ENCODE measurements at regions not wholly inside any gene's neighbourhood (a gene's known extent, or its start where the extent isn't known, plus 50 kb on each side); places are given as distances from the start of the nearest gene placed in this dataset.
"Not testable (repeated sequence)": the region's sequence is repeated elsewhere in the genome, so short reads cannot be mapped to it uniquely, and the experiment has no call there.

DNA sequence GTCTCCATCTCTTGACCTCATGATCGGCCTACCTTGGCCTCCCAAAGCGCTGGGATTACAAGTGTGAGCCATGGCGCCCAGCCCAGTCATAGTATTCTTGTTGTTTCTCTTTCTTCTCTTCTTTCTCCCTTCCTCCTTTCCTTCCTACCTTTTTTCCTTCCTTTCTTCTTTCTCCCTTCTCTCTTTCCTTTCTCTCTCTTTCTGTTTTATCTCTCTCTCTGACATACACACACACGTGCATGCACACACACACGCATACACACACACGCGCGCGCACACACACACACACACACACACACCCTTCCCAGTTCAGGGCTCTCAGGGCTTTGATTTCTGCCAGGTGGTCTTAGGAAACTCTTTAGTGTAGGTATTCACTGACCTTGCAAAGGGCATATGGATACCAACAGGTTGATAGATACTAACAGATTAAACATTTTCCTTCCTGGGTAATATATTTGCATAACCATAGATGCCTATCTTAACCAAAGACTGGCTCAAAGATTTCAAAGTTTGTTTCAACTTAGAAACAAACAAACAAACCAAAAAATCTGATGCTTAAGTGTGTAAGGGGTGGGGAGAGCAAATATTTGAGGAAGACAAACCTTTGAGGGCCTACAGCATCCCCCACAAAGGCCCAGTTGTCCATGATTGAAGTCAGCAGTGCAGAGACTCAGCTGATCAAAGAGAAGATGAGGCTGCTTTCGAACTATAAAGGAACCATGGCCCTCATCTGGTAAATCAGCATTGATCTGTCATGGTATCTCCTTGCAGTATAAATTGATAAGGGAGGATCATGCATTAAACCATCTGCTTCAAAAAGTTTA lies 288.2 kb upstream of the SEMA6A start:
- DNase-seq = no peak

DNA sequence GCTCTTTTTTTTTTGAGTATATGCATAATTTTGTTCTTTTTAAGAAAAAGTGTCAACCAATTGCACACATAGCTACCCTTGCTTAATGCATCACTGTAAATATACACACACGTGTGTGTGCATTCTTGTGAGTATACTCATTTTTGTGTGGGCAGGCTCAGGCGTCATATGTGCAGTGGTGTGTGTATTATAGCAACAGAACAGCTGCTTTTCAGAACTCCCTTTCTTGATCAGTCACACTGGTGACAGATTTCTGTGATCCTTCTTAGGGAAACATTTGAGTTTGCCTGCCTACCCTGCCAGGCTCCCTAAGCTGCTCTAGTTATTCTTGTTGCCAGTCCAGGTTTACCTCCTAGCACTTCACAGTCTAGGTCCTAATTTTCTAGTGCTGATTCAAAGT lies 287.0 kb upstream of the SEMA6A start:
- no peak for DNase-seq

DNA sequence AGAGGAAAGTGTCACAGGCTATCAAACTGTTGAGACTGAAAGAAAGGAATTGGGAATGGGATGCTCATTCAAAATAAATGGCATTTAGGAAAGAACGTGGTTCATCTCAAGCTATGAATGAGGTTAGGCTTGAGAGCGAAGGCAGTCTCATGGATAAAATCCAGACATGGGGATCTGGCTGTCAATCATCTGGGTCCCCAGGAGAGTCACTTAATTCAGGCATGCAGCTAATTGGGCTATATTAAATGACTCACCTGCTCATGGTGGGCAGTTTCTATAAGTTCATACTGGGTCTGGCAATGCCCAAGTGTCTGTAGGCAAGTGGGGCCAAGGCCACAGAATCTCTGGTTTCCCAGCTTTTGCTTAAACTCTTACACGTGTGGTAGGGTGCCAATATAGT lies 286.5 kb upstream of the SEMA6A start:
- DNase-seq = no peak

DNA sequence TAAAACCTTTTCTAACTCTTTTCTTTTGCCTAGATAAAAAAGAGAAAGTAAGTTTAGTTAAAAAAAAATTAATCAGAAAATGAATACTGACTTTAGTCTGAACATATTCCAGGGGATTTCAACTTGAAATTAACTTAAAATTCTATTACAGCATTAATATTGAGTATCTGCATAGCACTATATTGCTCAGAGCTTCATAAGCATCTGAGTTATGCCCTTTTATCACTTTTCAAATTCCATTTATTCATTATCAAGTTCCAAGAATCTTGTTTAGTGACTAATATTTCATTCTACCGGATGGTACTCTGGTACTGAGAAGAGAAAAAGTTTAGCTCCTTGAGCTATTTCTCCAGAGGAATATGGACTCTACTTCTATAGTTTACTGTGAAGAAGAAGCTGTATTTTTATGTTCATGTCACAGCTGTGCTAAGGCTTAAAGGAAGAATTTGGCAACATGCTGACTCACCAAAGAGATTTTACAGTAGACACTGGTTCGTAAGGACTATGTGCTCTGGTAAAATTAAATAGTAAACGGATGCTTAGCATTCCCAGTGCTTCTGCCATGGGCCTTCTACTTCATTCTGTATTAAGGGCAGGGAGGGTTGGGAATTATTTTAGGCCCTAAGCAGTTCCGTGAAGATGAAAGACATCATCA lies 285.2 kb upstream of the SEMA6A start:
- no peak for DNase-seq

DNA sequence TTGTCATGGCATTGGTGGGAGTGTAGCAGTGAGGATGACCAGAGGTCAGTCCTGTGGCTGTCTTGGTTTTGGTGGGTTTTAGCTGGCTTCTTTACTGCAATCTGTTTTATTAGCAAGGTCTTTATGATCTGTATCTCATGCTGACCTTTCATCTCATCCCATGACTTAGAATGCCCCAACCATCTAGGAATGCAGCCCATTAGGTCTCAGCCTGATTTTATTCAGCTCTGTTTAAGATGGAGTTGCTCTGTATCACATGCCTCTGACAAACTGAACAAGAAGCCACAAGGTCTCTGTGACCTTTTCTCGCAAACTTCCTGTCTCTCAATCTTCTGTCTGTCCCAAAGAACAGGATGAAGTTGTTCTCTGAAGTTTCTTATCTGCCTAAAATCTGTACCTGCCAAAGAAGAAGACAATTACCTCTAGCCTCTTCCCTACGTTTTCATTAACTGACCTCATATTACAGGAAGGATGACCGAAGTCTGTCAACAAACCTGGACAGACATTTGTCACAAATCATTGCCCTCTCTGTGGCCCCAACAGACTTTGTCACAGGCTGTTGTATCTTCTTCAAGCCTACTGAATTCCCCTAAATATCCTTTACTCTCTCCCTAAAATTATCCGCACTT lies 284.2 kb upstream of the SEMA6A start:
- no peak for DNase-seq

DNA sequence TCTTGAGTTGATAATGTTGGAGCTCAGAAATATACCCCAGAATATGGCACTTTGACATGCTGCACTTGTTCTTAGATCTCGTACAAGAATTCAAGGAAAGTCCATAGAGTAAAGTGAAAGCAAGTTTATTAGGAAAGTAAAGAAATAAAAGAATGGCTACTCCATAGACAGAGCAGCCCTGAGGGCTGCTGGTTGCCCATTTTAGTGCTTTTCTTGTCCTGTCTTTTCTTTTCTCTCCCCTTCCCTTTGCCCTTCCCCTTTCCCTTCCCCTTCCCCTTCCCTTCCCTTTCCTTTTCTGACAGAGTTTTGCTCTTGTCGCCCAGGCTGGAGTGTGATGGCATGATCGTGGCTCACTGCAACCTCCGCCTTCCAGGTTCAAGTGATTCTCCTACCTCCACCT lies 283.4 kb upstream of the SEMA6A start:
- DNase-seq = not testable (repeated sequence)

DNA sequence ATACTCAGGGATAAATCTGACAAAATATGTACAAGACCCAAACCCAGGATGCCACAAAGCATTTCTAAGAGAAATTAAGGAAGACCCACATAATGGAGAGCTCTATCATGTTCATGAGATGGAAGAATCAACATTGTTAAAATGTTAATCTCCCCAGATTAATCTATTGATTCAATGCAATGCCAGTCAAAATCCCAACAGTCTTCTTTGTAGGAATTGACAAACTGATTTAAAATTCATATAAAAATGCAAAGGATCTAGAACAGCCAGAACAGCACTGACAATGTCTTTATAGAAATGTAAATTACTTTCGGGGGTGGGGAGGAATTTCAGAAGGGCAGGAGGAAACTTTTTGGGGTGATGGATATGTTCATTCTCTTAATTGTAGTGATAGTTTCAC lies 281.6 kb upstream of the SEMA6A start:
- no peak for DNase-seq

DNA sequence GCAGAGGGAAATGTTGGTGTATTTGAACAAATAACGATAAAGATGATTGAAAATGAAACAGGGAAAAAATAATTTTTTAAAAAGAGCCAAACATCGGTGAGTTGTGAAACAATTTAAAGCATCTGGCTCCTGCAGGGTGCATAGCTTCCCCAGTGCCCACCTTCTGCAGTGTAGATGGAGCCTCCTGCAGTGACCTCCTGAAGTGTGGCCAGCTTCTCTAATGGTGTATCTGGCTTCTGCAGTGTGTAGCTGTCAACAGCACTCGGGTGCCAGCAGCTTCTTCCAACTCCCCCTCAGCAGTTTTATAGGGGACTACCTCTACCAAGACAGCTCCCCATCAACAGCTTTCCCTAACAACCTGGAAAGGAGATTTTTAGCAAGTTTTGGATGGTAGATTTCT lies 279.4 kb upstream of the SEMA6A start:
- DNase-seq = no peak

DNA sequence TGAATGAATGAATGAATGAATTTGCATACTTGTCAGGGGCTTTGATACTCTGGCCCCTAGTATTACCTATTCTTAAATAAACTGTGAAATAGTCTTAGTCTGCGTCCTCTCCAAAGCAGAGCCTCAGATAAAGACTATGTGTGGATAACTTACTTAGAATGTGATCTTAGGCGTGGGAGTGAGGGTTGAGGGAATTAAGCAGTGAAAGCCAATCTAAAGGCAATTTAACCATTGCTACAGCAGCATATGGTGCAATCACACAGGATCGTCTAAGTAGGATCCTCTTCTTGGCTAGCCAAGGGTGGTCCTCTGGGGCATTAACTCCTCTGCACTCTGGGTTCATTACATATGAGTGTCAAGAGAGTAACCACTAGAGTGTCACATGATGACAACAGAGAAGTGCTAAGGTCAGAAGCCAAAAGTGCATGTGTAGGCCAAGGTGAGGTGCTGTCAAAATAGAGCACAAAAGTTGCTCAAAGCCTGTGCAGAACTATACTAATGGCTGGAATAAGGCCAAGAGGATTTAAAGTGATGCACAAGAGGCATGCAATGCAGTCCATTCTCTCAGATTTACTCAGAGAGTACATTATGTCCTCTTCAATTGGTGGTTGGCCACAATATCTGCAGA lies 274.4 kb upstream of the SEMA6A start:
- no peak for DNase-seq

DNA sequence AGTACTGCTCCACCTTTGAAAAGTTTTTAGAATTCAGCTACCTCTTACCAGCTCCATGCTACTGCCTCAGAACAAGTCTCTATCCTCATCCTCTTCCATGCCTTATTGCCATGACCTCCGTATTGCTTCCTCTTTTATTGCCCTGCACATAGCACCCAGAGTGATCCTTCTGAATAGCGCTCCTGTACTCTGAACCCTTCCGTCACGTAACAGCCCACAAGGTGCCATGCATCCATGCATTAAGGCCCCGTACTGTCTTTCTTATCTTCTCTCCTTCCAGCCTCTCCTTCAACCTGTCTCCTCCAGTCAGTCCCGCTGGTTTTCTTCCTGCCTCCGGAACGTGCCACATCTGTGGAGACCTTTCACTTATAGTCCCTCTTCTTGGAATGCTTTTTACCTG lies 273.3 kb upstream of the SEMA6A start:
- DNase-seq = no peak

DNA sequence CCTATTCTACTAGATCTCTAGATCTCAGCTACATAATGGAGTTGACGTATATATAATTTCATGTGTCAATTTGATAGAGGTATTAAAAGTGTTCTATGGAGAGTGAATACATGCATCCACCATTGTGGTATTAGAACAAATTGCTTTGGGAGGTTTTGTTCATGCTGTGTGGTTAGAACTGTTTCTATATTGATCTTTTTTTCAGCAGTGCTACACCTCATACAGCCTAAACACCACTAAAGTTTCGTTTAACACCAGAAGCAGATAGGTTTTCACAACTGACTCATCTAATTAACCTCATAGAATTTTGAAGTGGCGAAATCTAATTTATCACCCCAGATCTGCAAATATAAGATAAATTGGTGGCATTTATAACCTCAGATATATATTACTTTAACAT lies 269.4 kb upstream of the SEMA6A start:
- no peak for DNase-seq

DNA sequence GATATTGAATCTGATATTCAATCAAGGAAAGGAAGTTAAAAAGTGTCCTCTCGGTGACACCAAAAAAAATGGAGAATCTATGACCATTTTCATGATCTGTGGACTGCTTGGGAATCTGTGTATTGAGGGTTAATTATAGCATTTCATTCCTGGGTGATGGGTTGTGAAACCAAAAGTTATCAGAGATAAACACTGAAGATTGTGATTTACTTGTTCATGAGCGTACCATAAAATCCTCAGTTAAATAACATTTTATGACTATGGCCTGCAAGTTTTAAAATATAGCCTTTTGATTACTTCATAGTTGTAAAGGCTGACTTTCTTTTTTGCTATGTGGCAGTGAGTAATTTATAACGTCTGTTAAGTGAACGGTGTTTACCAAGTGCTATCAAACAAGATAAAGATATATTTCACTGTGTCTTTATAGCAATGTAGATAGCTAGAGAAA lies 267.9 kb upstream of the SEMA6A start:
- no peak for DNase-seq

DNA sequence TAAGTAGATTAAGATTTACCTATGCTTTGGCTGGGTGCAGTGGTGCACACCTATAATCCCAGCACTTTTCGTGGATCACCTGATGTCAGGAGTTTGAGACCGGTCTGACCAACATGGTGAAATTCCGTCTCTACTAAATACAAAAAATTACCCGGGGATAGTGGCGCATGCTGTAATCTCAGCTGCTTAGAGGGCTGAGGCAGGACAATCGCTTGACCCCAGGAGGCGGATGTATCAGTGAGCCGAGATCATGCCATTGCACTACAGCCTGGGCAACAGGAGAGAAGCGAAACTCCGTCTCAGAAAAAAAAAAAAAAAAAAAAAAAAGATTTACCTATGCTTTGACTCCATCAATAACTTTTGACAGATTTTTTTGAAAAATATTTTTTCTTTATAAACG lies 267.1 kb upstream of the SEMA6A start:
- no peak for DNase-seq

DNA sequence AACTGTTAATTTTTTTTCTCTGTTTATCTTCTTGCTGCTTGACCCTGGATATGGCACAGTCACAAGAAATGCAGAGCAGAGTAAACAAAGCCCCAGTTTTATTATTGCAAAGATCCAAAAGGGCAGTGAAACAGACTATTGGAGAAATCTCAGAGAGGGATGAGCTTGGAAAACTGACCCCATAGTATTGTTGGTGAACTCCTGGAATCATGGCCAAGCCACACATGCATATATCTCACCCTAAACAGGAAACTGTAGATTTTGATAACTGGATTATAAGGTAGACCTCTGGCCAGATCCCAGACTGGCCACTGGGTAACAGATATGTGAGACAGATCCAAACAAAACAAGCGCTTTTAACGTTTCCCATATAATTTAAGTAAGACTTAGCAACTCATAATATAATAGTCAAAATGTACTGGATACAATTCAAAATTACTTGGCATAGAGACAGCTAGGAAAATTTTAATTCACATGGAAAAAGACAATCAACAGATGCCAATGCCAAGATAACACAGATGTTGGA lies 263.5 kb upstream of the SEMA6A start:
- DNase-seq = no peak

DNA sequence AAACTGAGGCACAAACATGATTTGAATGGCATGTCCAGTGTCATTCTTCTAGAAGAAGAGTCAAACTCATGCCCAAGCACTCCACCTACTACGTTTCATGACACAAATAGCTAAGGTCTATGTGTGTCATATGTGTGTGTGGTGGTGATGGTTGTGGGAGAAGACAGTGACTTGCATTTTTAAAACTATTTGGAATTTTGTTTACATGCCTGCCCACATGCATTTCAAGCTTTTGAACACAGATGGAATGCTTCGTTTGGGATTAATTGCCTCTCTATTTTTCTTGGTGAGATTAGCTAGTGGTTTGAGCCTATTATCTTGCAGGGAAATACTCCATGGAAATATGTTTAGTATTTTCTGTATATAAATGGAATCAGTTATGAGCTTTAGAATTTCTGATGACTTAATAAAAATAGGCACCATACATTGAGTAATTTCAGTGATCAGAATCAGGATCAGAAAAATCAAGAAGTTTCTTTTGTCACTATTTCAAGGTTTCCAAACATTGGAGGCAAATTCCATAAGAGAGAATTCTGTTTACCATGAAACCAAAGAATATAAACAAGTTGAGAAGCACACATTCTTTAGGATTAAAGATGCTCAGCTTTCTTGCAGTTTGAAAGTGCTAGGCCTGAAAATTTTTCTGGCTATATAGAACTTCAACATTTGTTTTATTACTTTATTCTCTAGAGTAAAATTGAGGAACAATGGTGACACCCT lies 260.3 kb upstream of the SEMA6A start:
- DNase-seq = no peak

DNA sequence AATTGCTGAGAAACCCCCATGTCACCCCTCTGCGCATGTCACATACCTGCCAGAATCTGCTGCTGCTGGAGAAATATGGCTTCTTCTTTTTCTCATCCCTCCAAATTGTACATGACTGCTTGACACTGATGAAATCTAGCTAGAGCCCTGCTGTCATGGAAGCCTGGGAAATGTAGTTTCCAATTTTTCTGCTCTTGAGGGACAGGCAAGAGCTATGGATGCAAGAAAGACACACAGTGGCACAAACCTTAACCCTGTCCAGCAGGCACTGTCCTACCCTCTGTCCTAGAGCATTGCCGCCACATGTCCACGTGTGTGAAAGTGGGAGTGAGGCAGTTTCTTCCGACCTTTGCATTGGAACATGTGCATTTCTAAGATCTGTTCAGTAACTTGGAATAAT lies 255.5 kb upstream of the SEMA6A start:
- no peak for DNase-seq

DNA sequence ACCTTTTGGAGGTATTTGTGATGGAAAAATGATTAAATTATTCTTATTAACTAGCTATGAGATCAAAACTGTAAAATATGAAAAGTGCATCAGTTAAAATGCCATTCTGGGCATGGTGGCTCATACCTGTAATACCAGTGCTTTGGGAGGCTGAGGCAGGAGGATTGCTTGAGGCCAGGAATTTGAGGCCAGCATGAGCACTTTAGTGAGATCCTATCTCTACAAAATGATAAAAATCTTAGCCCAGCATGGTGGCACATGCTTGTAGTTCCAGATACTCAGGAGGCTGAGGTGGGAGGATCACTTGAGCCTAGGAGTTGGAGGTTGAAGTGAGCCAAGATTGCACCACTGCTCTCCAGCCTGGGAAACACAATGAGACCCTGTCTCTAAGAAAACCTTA lies 252.5 kb upstream of the SEMA6A start:
- DNase-seq = no peak

DNA sequence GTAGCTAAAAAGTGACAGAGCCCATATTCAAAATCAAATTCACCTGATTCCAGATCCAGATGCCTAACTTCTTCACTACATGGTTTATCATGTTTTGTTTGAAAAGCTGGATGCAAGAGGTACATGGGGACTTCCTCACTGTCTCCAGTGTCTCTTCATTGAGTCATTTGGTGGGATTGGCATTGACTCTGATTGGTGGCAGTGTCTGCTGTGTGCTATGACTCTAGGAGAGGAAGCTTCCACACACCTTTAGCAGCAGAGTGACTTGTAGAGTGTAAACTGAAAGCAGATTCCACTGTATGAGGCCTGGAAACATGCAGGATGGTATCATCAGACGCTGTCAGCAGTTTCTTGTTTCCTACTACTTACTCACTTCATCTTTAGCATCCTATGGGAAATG lies 250.9 kb upstream of the SEMA6A start:
- DNase-seq = no peak

DNA sequence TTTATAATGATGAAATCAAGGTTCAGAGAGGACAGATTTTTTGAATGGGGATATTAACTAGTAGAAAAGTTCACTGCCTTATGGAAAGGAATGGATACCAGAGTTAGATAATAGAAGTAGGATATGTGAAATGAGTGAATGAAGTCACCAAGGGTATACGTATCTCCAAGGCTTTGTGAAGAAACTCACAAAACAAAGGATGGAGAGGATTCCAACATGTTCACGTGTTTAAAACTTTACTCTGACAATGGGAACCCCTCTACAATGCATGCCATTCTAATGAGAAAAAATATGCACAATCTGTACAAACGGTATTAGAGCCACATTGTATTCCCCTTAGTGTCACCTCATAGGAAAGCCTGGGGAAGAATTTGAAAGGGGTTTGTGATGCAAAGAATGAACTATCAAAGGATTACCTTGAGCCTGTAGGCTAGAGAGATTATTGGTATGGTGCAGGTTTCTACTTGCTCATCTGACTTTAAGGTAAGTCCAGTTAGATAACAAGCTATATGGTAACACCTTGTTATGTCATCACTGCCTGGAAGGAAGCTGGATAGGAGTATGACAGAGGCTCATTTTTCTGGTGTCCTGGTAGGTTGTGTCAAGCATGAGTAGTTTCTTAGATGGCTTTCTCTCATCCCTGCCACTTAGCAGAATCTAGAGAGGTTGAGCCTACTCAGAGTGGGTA lies 250.3 kb upstream of the SEMA6A start:
- no peak for DNase-seq

DNA sequence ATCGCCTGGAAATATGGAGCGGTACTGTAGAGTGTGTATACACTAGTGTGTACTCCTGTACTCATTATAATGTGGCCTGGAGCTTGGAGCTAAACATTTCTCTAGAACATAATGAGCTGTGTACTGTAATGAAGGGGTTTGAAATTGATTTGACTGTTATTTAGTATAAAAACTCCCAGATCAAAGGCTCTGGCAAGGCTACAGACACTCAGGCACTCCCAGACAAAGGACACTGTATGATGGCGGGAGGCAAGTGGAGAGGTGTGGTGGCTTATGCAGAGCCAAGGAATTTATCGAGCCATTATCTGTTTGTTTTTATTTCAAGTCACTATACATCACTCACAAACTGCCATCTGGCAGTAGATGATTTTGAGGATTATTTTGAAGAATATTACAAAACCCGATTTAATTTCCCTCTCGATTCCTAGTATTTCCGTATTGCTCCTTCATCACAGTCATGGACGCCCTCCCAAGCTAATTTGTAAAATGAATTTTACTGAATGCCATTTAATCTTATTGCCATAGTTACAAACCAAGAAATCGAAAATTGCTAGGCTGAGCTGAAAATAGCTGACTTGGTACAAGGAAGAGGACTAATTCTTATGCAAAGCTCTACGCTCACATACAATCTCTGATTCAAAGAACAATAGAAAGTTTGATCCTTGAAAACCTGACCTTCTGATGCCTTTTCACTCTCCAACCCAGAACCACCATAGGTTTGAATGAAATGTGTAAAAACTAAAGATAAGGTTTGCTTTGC lies 240.2 kb upstream of the SEMA6A start:
- DNase-seq = no peak

DNA sequence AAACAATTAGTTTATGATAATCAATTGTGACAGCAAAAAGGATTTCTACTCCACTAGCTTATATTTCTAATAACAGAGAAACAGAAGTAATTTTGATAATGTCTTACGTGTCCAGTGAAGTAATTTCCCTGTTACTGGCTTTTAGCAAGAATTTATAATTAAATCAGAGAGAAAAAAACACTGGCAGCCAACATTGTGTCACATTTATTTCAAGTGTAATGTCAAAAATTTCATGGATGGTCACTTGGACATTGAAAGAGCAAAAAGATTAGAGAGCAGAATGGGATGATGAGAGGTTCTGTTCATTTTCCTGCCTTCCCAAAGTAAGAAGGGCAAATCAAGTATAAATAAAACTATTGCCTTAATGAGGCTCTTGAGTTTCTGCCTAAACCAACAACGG lies 239.3 kb upstream of the SEMA6A start:
- no peak for DNase-seq

Measured in activated effector memory CD4-positive, alpha-beta T cell treated with anti-CD3 and anti-CD28 coated beads, Interleukin-2, amount 50 U/mL, for 16 hours (primary cell).